ENCODE measurements at regions not wholly inside any gene's neighbourhood (a gene's known extent, or its start where the extent isn't known, plus 50 kb on each side); places are given as distances from the start of the nearest gene placed in this dataset.

DNA sequence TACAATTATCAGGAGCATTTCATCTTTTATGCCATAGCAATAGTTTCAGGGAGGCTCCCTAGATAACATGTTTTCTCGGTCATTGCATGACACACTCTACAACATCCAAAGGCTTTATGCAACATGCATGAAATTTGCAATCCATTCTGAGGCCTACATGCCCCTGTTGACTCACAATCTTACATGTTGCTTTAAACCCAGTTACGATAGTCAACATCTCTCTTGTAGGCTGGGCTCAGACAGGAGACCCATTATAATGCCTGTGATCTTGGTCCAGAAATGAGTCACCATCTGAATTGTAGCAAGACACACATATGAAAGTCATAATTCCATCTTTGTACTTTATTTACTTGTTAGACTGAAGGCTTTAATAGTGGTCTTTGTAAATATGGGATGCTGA is 1050.3 kb upstream of the AMELY start:
- DNase-seq (ENCODE audit: low spot score in 2 of 2), result no peak
- WGBS, 2 donors, result 73% methylated on average over 2 of the region's 2 CpGs; no CpG with 5 or more reads in 1 of the 2 donors
- no peak overlapping the region for H3K4me3 ChIP-seq (ENCODE audit: low read depth, poor library complexity, severe bottlenecking)
- intact Hi-C loops (cut with DNase I; ENCODE audit: low total_unique reads), result no loop called here
- TF ChIP-seq CTCF (IDR thresholded peaks at IDR 0.05) (no peak), POLR2A (IDR thresholded peaks at IDR 0.05) (no peak)

DNA sequence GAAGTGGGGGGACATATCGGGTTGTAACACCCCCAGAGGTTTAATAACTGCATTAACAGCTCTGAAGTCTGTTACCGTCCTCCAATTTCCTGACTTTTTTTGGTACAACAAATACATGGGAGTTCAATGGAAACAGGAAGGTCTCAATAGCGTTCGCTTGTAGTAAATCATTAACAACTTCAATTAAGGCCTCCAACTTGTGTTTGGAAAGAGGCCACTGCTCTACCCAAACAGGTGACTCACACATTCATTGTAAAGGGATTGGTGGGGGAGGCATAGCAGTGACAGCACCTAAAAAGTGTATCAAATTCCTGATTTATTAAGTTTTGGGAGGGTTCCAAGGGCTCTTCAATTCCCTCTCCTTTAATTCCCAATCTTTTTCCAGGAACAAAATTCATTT is 1046.2 kb upstream of the AMELY start:
- H3K4me3 ChIP-seq (ENCODE audit: low read depth, poor library complexity, severe bottlenecking), result no peak overlapping the region
- intact Hi-C loops (cut with DNase I; ENCODE audit: low total_unique reads), result no loop called here
- WGBS, 2 donors, result 64% methylated on average over 4 of the region's 4 CpGs; no CpG with 5 or more reads in 1 of the 2 donors
- TF ChIP-seq CTCF (IDR thresholded peaks at IDR 0.05) (no peak), POLR2A (IDR thresholded peaks at IDR 0.05) (no peak)
- DNase-seq (ENCODE audit: low spot score in 2 of 2), result no peak

GRCh38 chrY:7951187-7951852 is 1039.8 kb upstream of the AMELY start:
- 84% methylated on average over 3 of the region's 3 CpGs; no CpG with 5 or more reads in 1 of the 2 donors for WGBS, 2 donors
- intact Hi-C loops (cut with DNase I; ENCODE audit: low total_unique reads), result no loop called here
- TF ChIP-seq CTCF (IDR thresholded peaks at IDR 0.05), result no peak
- TF ChIP-seq POLR2A (IDR thresholded peaks at IDR 0.05), result no peak

GRCh38 chrY:7944135-7944534 is 1032.6 kb upstream of the AMELY start:
- WGBS, 2 donors, result 79% methylated on average over 1 of the region's 1 CpG; no CpG with 5 or more reads in 1 of the 2 donors
- no peak overlapping the region for H3K4me3 ChIP-seq (ENCODE audit: low read depth, poor library complexity, severe bottlenecking)
- intact Hi-C loops (cut with DNase I; ENCODE audit: low total_unique reads), result no loop called here
- no peak for DNase-seq (ENCODE audit: low spot score in 2 of 2)
- TF ChIP-seq CTCF (IDR thresholded peaks at IDR 0.05), result no peak

More at GRCh38 chrY:7951187-7951852, 1039.8 kb upstream of the AMELY start:
- no peak overlapping the region for H3K4me3 ChIP-seq (ENCODE audit: low read depth, poor library complexity, severe bottlenecking)
- DNase-seq (ENCODE audit: low spot score in 2 of 2), result no peak

- intact Hi-C loops (cut with DNase I; ENCODE audit: low total_unique reads), result no loop called here
Measured at GRCh38 chrY:7942711-7943110, 1031.2 kb upstream of the AMELY start.

More at GRCh38 chrY:7942711-7943110, 1031.2 kb upstream of the AMELY start:
- WGBS, 2 donors, result 81% methylated on average over 3 of the region's 3 CpGs; no CpG with 5 or more reads in 1 of the 2 donors
- TF ChIP-seq POLR2A (IDR thresholded peaks at IDR 0.05), result no peak
- TF ChIP-seq CTCF (IDR thresholded peaks at IDR 0.05), result no peak
- DNase-seq (ENCODE audit: low spot score in 2 of 2), result no peak
- H3K4me3 ChIP-seq (ENCODE audit: low read depth, poor library complexity, severe bottlenecking), result no peak overlapping the region

Measured in lower leg skin (tissue), 4 donors.